NCI-H146 treated with DMSO at 0.1 percent for 48 hours (cell line): ENCODE measurements at regions not wholly inside any gene's neighbourhood (a gene's known extent, or its start where the extent isn't known, plus 50 kb on each side); places are given as distances from the start of the nearest gene placed in this dataset.

Experiments
- DNase-seq: peaks from one replicate; lab custom pipeline; 2025; ENCODE audit not compliant: unreplicated experiment; lab: John Stamatoyannopoulos, UW

GRCh38 chr11:20250644-20251247 lies 90.5 kb upstream of the DBX1 start:
- no peak for DNase-seq

- no peak for DNase-seq
These were observed 89.5 kb upstream of the DBX1 start for GRCh38 chr11:20249796-20250195.

GRCh38 chr11:20249378-20249777 lies 89.1 kb upstream of the DBX1 start:
- no peak for DNase-seq

GRCh38 chr11:20248871-20249270 lies 88.6 kb upstream of the DBX1 start:
- DNase-seq = no peak

- no peak for DNase-seq
These were observed 88.0 kb upstream of the DBX1 start for GRCh38 chr11:20248121-20248772.

- no peak for DNase-seq
These were observed 87.3 kb upstream of the DBX1 start for GRCh38 chr11:20247591-20248007.

- no peak for DNase-seq
These were observed 83.7 kb upstream of the DBX1 start for GRCh38 chr11:20243974-20244373.

GRCh38 chr11:20238712-20239111 lies 78.4 kb upstream of the DBX1 start:
- DNase-seq = no peak

GRCh38 chr11:20235164-20235563 lies 74.9 kb upstream of the DBX1 start:
- no peak for DNase-seq

GRCh38 chr11:20227631-20228030 lies 67.4 kb upstream of the DBX1 start:
- DNase-seq = no peak

GRCh38 chr11:20226933-20227332 lies 66.7 kb upstream of the DBX1 start:
- DNase-seq = no peak

- DNase-seq = no peak
These were observed 61.3 kb upstream of the DBX1 start for GRCh38 chr11:20221566-20221965.

GRCh38 chr11:20213790-20214189 lies 53.5 kb upstream of the DBX1 start:
- DNase-seq = no peak

GRCh38 chr11:20211691-20212090 lies 51.4 kb upstream of the DBX1 start:
- DNase-seq = no peak
